Ishikawa (cell line): ENCODE measurements at regions not wholly inside any gene's neighbourhood (a gene's known extent, or its start where the extent isn't known, plus 50 kb on each side); places are given as distances from the start of the nearest gene placed in this dataset.

Experiments used
- CEBPB ChIP-seq: IDR thresholded peaks from 2 replicates; pipeline ENCODE4 v1.6.1; 2012
- EGR1 ChIP-seq: IDR thresholded peaks from 2 replicates; pipeline ENCODE4 v1.6.1; 2012
- EP300 ChIP-seq: IDR thresholded peaks from 2 replicates; pipeline ENCODE4 v1.6.1; 2012; ENCODE audit warnings: borderline replicate concordance
- FOXM1 ChIP-seq: IDR thresholded peaks from 2 replicates; pipeline ENCODE4 v1.6.1; 2012; ENCODE audit warnings: low read depth, borderline replicate concordance
- NFIC ChIP-seq: IDR thresholded peaks from 2 replicates; pipeline ENCODE4 v1.6.1; 2012
- RAD21 ChIP-seq: IDR thresholded peaks from 2 replicates; pipeline ENCODE4 v1.6.1; 2012; ENCODE audit warnings: low read depth
- TAF1 ChIP-seq: IDR thresholded peaks from 2 replicates; pipeline ENCODE4 v1.6.1; 2012; ENCODE audit warnings: low read depth, mild to moderate bottlenecking
- TEAD4 ChIP-seq: IDR thresholded peaks from 2 replicates; pipeline ENCODE4 v1.6.1; 2012
- USF1 ChIP-seq: IDR thresholded peaks from 2 replicates; pipeline ENCODE4 v1.6.1; 2012
- YY1 ChIP-seq: IDR thresholded peaks from 2 replicates; pipeline ENCODE4 v1.6.1; 2012; ENCODE audit warnings: low read depth
- ZBTB7A ChIP-seq: IDR thresholded peaks from 2 replicates; pipeline ENCODE4 v1.6.1; 2012; ENCODE audit warnings: low read depth
- TF ChIP-seq, protein P1 (sequence below): IDR thresholded peaks from 2 replicates; pipeline ENCODE4 v1.6.1; 2012

DNA sequence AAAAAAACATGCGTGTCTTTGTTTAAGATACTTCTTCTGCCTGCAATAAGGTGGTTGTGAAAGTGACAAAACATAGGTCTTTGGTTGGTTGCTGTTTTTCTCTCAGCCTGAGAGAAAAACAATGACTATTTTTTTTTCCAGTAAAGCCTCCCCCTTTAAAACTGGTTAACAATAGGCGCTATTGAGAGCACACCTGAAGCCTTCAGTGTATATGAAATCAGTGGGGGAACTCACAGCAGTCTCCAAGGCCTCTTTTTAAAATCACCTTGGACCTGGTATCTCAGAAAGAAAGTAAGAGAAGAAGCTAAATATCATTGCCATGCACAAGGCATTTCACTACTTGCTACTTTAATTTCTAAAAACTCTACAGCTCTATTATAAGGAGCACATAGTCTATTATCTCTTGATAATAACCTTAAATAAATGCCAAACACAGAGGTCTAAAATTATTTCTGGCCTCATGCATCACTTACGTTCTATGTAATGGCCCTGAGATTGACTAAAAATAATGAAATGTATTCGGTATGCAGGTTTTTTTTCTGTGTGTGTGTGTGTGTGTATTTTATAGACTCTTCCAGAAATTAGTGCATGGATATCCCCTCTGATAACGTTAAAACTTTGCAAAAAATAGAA, 544.4 kb downstream of the TDRD15 start:
- TF ChIP-seq NFIC (no peak), FOXM1 (no peak), RAD21 (no peak), EGR1 (no peak), TAF1 (no peak), TEAD4 (no peak), YY1 (no peak), CEBPB (no peak), ZBTB7A (no peak), EP300 (no peak), USF1 (no peak)
- TF ChIP-seq, protein P1, sequence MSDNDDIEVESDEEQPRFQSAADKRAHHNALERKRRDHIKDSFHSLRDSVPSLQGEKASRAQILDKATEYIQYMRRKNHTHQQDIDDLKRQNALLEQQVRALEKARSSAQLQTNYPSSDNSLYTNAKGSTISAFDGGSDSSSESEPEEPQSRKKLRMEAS = no peak
